ENCODE measurements at regions not wholly inside any gene's neighbourhood (a gene's known extent, or its start where the extent isn't known, plus 50 kb on each side); places are given as distances from the start of the nearest gene placed in this dataset.

DNA sequence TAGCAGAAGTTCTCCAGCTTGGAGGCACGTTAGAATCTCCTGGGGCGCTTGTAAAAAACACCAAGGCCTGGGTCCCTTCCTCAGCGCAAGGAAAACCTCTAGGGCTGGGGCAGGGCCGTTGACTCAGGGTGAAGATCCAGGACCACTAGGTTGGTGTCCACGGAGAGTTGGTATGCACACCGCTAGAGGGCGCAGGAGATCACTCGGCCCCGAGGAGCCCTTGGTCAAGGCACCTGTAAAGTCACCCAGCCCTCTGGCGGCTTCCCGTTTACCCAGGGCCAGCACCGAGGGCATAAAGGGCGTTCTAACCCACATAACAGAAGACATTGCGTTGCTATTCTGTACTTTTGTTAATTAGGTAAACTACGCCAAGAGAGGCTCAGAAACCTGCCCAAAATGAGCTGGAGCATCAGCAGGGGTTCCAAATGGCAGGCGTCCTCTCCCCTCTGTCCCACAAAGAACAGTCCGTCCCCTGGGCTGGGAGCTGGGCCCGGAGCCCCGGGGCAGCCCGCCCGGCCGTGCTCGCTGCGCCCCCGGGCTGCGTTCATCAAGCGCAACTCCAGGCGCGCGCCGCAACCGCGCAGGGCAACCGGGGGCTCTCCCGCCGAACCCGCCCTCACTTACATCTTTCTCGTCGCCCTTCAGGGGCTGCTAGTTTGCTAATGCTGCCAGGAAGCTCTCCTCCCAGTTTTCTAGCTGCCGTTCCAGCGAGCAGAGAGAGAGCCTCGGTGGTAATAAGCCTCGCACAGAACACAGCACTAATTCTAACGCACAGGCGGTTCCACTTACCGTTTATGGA is 332.1 kb downstream of the ARRDC4 start:
- TF ChIP-seq, protein P1, sequence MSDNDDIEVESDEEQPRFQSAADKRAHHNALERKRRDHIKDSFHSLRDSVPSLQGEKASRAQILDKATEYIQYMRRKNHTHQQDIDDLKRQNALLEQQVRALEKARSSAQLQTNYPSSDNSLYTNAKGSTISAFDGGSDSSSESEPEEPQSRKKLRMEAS (IDR thresholded peaks at IDR 0.05; ENCODE audit: low read depth, low read length), result no peak
- TF ChIP-seq, protein P2, sequence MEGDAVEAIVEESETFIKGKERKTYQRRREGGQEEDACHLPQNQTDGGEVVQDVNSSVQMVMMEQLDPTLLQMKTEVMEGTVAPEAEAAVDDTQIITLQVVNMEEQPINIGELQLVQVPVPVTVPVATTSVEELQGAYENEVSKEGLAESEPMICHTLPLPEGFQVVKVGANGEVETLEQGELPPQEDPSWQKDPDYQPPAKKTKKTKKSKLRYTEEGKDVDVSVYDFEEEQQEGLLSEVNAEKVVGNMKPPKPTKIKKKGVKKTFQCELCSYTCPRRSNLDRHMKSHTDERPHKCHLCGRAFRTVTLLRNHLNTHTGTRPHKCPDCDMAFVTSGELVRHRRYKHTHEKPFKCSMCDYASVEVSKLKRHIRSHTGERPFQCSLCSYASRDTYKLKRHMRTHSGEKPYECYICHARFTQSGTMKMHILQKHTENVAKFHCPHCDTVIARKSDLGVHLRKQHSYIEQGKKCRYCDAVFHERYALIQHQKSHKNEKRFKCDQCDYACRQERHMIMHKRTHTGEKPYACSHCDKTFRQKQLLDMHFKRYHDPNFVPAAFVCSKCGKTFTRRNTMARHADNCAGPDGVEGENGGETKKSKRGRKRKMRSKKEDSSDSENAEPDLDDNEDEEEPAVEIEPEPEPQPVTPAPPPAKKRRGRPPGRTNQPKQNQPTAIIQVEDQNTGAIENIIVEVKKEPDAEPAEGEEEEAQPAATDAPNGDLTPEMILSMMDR (IDR thresholded peaks at IDR 0.05; ENCODE audit: low read depth, low read length), result peak; percentile 91
- TF ChIP-seq POLR2A (IDR thresholded peaks at IDR 0.05; ENCODE audit: extremely low read depth, insufficient read length), result no peak

All from NB4 (cell line).